Glutamatergic neuron (in vitro differentiated cells): ENCODE measurements at regions not wholly inside any gene's neighbourhood (a gene's known extent, or its start where the extent isn't known, plus 50 kb on each side); places are given as distances from the start of the nearest gene placed in this dataset.

ENCODE experiments used
- DNase-seq: peaks from one replicate; pipeline ENCODE4 v3.0.0; 2022
- H3K27ac Mint-ChIP-seq: one replicate; pipeline ENCODE4 v1.8.0; 2020; ENCODE audit warnings: mild to moderate bottlenecking, mixed read lengths, inconsistent platforms; ENCODE audit not compliant: unreplicated experiment
- H3K27me3 Mint-ChIP-seq: one replicate; pipeline ENCODE4 v1.8.0; 2020; ENCODE audit warnings: mild to moderate bottlenecking, moderate library complexity, mixed read lengths, inconsistent platforms; ENCODE audit not compliant: unreplicated experiment
- H3K36me3 Mint-ChIP-seq: one replicate; pipeline ENCODE4 v1.8.0; 2020; ENCODE audit warnings: mild to moderate bottlenecking, mixed read lengths, inconsistent platforms; ENCODE audit not compliant: unreplicated experiment
- H3K4me1 Mint-ChIP-seq: one replicate; pipeline ENCODE4 v1.8.0; 2020; ENCODE audit warnings: mild to moderate bottlenecking, low read depth, mixed read lengths, inconsistent platforms; ENCODE audit not compliant: unreplicated experiment
- H3K4me3 Mint-ChIP-seq: one replicate; pipeline ENCODE4 v1.8.0; 2020; ENCODE audit warnings: mild to moderate bottlenecking, mixed read lengths, inconsistent platforms; ENCODE audit not compliant: unreplicated experiment
- H3K9me3 Mint-ChIP-seq: one replicate; pipeline ENCODE4 v1.8.0; 2020; ENCODE audit warnings: mild to moderate bottlenecking, moderate library complexity, mixed read lengths, inconsistent platforms; ENCODE audit not compliant: unreplicated experiment
- TF ChIP-seq, protein P1 (sequence below): fragments of 200-600 bp; sonication (generic); IDR thresholded peaks from one replicate; pipeline ENCODE4 v1.5.0; 2021; ENCODE audit not compliant: partially characterized antibody, unreplicated experiment

DNA sequence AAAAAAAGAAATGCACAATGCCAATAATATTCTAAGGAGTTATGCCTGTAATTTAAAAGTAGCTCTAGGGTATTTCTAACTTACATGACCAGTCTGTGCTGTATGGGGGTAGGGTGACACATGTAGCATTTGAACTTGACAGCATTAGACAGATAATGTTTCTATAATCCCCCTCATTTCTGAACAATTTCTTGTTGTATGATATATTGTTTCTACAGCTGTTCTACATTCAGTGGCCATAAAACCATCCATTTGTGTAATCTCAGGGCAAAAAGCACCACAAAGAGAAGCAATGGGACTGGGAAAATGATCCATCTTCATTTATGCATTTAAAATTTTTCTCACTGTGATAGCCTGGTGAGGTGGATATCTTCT, 767.8 kb downstream of the TFAP2A start:
- no peaks in the 10 kb centered on the region for H3K27me3 Mint-ChIP-seq
- H3K4me1 Mint-ChIP-seq = no peaks in the 10 kb centered on the region
- no peaks in the 10 kb centered on the region for H3K36me3 Mint-ChIP-seq
- DNase-seq = no peak
- no peak overlapping the region for H3K27ac Mint-ChIP-seq
- TF ChIP-seq, protein P1, sequence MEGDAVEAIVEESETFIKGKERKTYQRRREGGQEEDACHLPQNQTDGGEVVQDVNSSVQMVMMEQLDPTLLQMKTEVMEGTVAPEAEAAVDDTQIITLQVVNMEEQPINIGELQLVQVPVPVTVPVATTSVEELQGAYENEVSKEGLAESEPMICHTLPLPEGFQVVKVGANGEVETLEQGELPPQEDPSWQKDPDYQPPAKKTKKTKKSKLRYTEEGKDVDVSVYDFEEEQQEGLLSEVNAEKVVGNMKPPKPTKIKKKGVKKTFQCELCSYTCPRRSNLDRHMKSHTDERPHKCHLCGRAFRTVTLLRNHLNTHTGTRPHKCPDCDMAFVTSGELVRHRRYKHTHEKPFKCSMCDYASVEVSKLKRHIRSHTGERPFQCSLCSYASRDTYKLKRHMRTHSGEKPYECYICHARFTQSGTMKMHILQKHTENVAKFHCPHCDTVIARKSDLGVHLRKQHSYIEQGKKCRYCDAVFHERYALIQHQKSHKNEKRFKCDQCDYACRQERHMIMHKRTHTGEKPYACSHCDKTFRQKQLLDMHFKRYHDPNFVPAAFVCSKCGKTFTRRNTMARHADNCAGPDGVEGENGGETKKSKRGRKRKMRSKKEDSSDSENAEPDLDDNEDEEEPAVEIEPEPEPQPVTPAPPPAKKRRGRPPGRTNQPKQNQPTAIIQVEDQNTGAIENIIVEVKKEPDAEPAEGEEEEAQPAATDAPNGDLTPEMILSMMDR = no peak
- no peak overlapping the region for H3K4me3 Mint-ChIP-seq
- H3K9me3 Mint-ChIP-seq = no peaks in the 10 kb centered on the region

DNA sequence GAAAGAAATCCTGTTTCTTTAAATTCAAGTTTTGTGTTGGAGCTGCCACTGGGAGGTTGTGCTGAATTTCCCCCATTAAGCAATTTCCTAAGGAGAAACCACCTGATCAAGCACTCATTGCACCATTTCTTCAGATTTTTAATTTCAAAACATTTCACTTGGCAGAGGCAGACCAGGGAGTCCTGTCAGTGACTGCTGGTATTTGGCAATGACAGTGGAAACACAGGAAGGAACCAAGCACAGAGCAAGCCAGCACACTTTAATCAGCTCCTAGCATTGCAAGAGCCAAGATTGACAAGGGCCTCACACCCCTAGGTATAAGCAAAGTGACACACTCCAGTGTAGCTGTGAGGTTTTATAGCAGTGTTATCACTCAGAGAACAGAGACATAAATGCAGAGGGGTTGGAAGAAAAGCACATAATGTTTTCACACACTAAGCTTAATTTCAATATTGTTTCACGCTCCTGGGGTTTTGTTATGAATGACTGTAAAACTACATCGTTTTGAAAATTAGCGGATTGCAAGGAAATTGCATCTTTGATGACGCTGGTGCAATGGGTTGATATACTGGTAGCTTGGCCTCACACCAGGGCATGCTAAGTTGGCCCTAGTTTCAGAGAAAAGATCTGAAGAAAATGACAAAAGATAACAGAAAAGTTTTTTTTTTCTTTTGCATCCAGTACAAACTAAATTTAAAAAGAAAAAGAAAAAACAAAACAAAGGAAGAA, 768.4 kb downstream of the TFAP2A start:
- TF ChIP-seq, protein P1 = no peak
- Mint-ChIP-seq H3K27me3 (no peaks in the 10 kb centered on the region), H3K4me3 (no peak overlapping the region), H3K9me3 (no peaks in the 10 kb centered on the region), H3K4me1 (no peaks in the 10 kb centered on the region), H3K36me3 (no peaks in the 10 kb centered on the region), H3K27ac (no peak overlapping the region)
- DNase-seq = no peak

DNA sequence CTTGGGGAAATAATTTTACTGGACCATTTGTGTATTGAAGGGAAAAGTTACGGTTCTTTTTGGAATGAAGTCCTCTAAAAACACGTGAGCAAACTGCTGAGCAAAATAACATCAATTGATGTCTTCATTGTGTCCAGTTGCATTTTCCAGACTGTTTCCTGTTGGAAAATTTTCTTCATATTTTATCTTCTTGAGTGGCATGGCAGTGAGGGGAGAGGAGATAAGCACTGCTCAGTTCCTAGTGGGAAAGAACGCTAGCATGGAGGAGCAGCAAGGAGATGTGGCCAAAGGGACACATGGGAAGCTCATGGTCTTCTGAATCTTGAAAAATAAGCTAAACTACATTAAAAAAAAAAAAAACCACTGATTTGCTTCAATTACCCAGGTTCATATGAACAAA, 776.0 kb downstream of the TFAP2A start:
- Mint-ChIP-seq H3K4me3 (no peak overlapping the region), H3K36me3 (no peaks in the 10 kb centered on the region), H3K27me3 (no peaks in the 10 kb centered on the region), H3K9me3 (no peaks in the 10 kb centered on the region), H3K27ac (no peak overlapping the region), H3K4me1 (no peaks in the 10 kb centered on the region)
- no peak for DNase-seq
- TF ChIP-seq, protein P1 = no peak

- Mint-ChIP-seq H3K27ac (no peak overlapping the region), H3K9me3 (no peaks in the 10 kb centered on the region)
- no peak for DNase-seq
Observed at GRCh38 chr6:9634776-9635175, 780.1 kb downstream of the TFAP2A start.

DNA sequence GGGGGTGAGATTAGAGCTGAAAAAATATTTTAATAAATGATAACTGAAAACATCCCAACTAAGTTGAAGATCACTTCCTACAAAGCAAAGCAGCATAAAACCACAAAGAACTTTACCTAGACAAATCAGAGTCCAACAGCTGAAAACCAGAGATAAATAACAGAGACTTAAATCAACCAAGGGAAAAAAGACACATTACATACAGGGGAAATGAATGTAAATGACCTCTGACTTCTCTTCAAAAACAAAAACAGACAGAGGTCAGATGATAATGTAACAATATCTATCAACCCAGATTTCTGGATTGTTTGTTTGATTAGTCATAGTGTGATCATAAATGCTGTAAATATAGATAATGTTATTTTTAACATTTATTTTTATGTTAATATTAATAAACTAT, 782.8 kb downstream of the TFAP2A start:
- no peaks in the 10 kb centered on the region for H3K27me3 Mint-ChIP-seq
- H3K4me1 Mint-ChIP-seq = no peaks in the 10 kb centered on the region
- H3K9me3 Mint-ChIP-seq = no peaks in the 10 kb centered on the region
- H3K36me3 Mint-ChIP-seq = peaks cover 4% of the 10 kb centered on the region
- no peak overlapping the region for H3K27ac Mint-ChIP-seq
- no peak for DNase-seq
- H3K4me3 Mint-ChIP-seq = no peak overlapping the region
- TF ChIP-seq, protein P1 = no peak

More at GRCh38 chr6:9634776-9635175, 780.1 kb downstream of the TFAP2A start:
- Mint-ChIP-seq H3K4me1 (no peaks in the 10 kb centered on the region), H3K27me3 (no peaks in the 10 kb centered on the region), H3K4me3 (no peak overlapping the region), H3K36me3 (peaks cover 4% of the 10 kb centered on the region)
- TF ChIP-seq, protein P1 = no peak
